ENCODE measurements at regions not wholly inside any gene's neighbourhood (a gene's known extent, or its start where the extent isn't known, plus 50 kb on each side); places are given as distances from the start of the nearest gene placed in this dataset.

GRCh38 chr4:180360113-180360512, 1883.1 kb upstream of the TENM3 start:
- DNase-seq = peak; percentile 5

DNA sequence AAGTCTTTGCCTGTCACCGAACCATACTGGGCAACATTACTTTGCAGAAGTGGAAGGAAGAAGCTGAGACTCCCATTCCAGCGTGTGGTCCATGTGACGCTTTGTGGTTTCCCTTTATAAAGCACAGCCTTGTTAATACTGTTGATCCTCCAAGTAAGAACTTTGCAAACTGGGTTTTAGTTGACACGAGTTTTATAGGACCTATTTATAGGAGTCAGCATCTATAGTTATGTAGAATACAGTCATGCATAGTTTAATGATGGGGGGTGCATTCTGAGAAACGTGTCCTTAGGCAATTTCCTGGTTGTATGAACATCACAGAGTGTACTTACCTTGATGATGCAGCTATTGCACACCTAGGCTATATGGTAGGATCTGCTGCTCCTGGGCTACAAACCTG, 1879.4 kb upstream of the TENM3 start:
- peak; percentile 59 for DNase-seq

- DNase-seq = no peak
These were observed 1870.5 kb upstream of the TENM3 start for GRCh38 chr4:180372691-180373090.

GRCh38 chr4:180377741-180378140, 1865.5 kb upstream of the TENM3 start:
- DNase-seq = no peak

- no peak for DNase-seq
These were observed 1862.5 kb upstream of the TENM3 start for GRCh38 chr4:180380733-180381132.

DNA sequence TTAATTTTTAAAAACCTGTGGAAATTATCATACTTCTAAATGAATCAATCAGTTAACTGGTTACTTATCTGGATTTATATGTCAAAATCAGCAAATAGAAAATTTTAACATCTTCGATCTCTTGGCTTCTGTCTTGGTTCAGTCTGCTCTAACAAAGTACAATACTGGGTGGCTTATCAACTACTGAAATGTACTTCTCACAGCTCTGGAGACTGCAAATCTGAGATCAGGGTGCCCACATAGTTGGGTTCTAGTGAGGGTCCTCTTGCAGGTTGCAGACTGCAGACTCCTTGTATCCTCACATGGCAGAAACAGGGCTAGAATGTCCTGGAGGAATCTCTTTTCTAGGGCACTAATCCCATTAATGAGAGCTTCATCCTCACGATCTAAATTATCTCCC, 1851.6 kb upstream of the TENM3 start:
- DNase-seq = no peak

GRCh38 chr4:180394312-180394711, 1848.9 kb upstream of the TENM3 start:
- DNase-seq = no peak

DNA sequence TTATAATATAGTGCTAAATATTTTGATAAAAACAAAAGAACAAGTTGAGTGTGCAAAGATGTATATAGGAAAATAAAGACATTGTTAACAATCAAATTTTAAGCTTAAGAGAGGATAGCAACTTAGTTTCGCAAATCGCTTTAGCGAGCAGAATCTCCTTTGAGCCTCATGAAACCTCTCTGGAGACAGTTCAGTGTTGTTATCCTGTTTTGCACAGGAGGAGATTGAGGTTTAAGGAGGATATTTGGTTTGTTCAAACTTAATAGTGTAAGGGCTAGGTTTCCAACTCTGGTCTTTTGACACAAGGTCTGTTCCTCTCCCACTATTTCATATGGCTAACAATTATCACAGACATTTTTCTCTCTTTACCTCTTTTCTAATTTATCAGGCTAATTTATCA, 1848.5 kb upstream of the TENM3 start:
- no peak for DNase-seq

DNA sequence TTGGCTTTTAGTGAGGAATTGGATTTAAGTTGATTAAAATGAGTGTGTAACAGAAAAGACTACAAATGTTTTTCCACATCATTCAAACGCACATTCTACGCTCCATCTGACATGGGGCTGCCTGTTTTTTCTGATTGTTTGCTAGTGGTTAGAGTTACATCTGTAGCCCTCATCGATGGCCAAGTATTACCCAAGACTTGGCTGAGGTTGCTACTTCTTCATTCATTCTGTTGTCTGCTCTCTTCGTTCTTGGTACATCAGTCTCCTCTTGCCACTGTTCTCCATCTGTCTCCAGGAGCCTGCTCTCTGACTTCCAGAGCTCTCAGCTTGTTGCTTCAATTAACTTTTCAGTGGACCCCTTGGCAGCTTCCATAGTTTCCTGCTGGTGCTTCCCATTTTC, 1844.6 kb upstream of the TENM3 start:
- DNase-seq = no peak

- DNase-seq = no peak
These were observed 1835.8 kb upstream of the TENM3 start for GRCh38 chr4:180407275-180407885.

GRCh38 chr4:180418819-180419531, 1824.2 kb upstream of the TENM3 start:
- no peak for DNase-seq

- no peak for DNase-seq
These were observed 1820.1 kb upstream of the TENM3 start for GRCh38 chr4:180422989-180423711.

- DNase-seq = no peak
These were observed 1819.5 kb upstream of the TENM3 start for GRCh38 chr4:180423712-180424057.

DNA sequence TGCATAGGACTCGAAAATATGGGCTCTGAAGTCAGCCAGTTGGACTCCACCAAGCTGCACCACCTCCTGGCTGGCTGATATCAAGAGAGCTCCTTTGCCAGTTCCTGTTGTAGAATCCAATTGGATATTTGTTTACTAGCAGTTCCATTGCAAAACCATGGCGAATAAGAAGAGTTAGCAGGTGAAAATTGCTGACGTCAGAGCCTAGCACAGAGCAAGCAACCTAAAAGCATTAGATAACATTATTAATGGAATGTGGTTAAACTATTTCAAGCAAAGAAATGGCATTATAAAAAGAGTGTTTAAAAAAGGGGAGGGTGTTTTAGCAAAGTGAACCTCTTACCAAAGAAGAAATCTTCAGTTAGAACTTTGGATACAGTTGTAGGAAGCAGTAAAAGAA, 1816.3 kb upstream of the TENM3 start:
- DNase-seq = no peak

DNA sequence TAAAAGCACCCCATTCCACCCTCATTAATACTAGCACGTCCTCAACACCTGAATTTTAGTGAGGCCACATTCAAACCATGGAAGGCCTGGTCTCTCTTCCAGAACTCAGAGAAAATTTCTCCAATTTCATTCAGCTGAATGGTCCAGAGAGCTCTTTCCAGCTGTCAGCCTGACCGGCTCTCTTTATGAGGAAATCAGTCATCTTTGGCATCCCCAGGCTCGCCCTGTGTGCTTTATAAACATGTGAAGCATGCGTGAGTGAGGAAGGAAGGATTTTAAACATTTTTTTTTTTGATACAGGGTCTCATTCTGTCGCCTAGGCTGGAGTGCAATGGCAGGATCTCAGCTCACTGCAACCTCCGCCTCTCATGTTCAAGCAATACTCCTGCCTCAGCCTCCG, 1812.9 kb upstream of the TENM3 start:
- no peak for DNase-seq

DNA sequence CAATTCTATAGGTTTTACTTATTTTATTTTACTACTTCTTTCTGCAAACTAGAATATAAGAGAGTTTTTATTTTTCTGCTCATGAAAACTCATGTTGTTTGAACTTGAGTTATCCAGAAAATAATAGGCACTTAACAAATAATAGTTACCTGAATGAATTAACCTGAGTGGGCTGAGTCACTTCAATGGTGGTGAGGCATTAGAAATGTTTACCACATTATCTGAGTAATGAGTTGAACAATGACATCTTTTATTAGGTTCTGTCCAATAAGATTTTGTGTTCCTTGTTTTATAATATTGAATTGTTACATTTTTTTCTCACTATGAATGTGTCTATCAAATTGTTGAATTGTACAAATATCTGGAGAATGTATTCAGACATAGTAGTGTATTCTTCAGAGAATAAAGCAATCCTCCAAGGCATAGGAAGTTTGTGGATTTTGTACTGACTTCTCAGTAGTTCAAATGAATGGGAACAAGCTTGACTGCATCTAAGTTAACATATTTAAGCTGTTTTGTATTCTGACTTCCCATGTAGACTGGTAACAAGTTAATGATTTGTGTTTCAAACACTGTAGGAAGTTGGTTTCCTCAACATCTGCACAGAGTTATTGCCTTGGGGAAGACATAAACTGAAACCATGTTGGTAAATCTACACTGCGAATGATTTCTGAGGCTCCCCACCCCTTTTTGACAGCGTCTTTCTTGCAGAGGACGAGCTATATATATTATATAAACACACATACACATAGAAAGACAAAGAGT, 1808.9 kb upstream of the TENM3 start:
- no peak for DNase-seq

- no peak for DNase-seq
These were observed 1806.8 kb upstream of the TENM3 start for GRCh38 chr4:180436361-180436760.

DNA sequence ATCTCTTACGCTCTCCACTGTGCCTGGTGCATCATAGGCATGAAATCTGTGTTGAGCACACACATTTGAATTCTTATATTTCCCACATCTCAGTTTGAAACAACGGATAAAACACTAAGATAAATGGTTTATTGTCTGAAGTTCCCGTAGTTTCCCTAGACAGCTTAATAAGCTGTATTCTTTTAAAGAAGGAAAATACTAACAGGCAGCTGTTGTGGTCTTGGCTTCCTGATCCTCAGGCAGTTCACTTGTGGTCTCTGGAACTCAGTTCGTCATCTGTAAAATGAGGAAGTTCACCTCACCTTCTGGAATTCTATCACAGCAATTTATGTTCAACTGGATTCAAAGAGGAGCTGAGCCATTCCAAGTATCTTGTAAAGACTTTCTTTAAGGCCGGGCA, 1805.6 kb upstream of the TENM3 start:
- DNase-seq = no peak

DNA sequence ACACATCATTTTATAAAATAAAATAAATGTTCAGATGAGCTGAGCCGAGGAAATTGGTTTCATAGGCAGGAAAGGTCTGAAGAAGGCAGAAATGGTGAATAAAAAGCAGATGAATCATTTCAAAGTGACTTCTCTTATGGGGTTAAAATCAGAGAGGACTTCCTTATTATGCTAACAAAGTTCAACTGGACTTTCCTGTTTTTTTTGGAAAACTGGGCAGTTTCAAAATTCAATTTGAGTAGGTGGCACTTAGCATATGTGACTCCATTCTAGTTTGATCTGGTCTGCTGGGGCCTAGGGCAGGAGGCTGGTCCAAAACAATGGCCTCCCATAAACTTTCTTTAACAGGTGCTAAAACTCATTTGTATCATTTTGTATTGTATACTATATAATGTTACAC, 1794.9 kb upstream of the TENM3 start:
- no peak for DNase-seq

DNA sequence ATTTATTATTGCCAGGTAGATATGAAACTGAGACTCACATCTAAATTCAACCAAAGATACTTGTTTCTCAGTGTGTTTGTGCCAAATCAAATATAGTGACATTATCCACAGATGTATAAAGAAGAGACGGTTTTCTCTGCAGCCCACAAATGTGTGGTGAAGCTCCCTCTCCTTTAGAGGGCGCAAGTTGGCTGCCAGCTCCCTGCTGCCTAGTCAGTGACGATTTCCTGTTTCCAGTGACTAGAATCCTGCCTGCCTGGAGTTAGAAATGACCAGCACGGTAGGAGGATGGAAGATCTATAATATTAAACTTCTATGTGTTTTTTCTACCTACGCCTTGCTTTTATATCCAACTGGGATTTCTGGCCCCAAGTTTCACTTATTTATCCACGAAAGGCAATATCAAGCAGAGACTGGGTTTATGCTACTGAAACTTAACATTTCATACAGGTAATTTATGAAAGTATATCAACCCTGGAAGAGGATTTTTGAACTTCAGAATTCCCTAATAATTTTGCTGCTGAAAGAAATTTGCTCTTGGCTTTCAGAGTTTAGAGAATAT, 1793.7 kb upstream of the TENM3 start:
- DNase-seq = peak; percentile 49

DNA sequence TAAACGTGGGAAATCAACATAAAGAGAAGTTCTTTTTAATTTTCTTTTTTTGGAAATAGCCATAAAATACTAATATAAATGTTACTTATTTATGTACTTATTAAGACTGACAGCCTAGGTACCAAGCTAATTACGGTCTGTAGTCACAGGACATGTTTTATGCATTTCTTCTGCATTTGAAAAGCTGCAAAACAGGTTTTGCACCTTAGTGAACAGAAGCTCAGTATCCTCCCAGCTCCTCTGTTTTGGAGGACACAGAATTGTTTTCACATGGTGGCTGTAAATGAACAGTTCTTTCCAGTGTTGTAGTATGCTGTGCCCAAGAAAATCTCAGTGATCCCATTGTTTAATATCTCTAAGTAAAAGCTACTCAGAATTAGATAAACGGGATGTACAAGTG, 1788.0 kb upstream of the TENM3 start:
- DNase-seq = no peak

GRCh38 chr4:180456928-180457327, 1786.3 kb upstream of the TENM3 start:
- DNase-seq = no peak

DNA sequence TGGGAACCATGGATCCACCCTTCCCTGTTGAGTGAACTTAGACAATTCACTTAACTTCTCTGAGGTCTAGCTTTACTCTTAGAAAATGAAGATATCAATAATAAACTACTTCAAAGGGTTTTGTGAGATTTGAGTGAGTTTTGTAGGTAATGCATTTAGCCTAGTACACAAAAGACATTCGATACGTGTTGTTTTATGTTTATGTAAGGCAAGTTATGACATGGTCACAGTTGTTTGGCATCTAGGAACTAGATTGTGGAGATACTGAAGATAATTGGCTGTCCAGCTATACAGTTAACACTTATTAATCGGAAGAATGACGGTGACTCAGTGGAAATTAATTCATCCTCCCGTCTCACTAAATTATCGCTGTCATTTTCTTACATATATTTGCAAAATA, 1781.1 kb upstream of the TENM3 start:
- no peak for DNase-seq
